ENCODE measurements at regions not wholly inside any gene's neighbourhood (a gene's known extent, or its start where the extent isn't known, plus 50 kb on each side); places are given as distances from the start of the nearest gene placed in this dataset.

- no peak overlapping the region for H3K4me3 Mint-ChIP-seq (ENCODE audit: low read depth)
- no peak overlapping the region for H3K27ac Mint-ChIP-seq
- no peaks in the 10 kb centered on the region for H3K4me1 Mint-ChIP-seq (ENCODE audit: low read depth)
- no peaks in the 10 kb centered on the region for H3K36me3 Mint-ChIP-seq (ENCODE audit: low read depth)
- no peak for DNase-seq (ENCODE audit: low spot score)
- intact Hi-C loops (cut with micrococcal nuclease), result no loop called here
- H3K27me3 Mint-ChIP-seq (ENCODE audit: low read depth), result no peaks in the 10 kb centered on the region
- H3K9me3 Mint-ChIP-seq, result peaks cover 15% of the 10 kb centered on the region
These were observed 1343.3 kb upstream of the ADGRL2 start for GRCh38 chr1:80457409-80457808.

GRCh38 chr1:80453775-80454174 is 1347.0 kb upstream of the ADGRL2 start:
- H3K4me3 Mint-ChIP-seq (ENCODE audit: low read depth), result no peak overlapping the region
- peaks cover 4% of the 10 kb centered on the region for H3K9me3 Mint-ChIP-seq
- no peak overlapping the region for H3K27ac Mint-ChIP-seq
- no peaks in the 10 kb centered on the region for H3K4me1 Mint-ChIP-seq (ENCODE audit: low read depth)
- no peaks in the 10 kb centered on the region for H3K27me3 Mint-ChIP-seq (ENCODE audit: low read depth)
- no peak for DNase-seq (ENCODE audit: low spot score)
- no peaks in the 10 kb centered on the region for H3K36me3 Mint-ChIP-seq (ENCODE audit: low read depth)
- intact Hi-C loops (cut with micrococcal nuclease), result no loop called here

GRCh38 chr1:80450711-80451110 is 1350.0 kb upstream of the ADGRL2 start:
- Mint-ChIP-seq H3K27me3 (ENCODE audit: low read depth) (no peaks in the 10 kb centered on the region), H3K9me3 (peaks cover 6% of the 10 kb centered on the region), H3K4me1 (ENCODE audit: low read depth) (no peaks in the 10 kb centered on the region), H3K27ac (no peak overlapping the region), H3K36me3 (ENCODE audit: low read depth) (no peaks in the 10 kb centered on the region), H3K4me3 (ENCODE audit: low read depth) (no peak overlapping the region)
- intact Hi-C loops (cut with micrococcal nuclease), result no loop called here
- DNase-seq (ENCODE audit: low spot score), result no peak

GRCh38 chr1:80448081-80448480 is 1352.7 kb upstream of the ADGRL2 start:
- Mint-ChIP-seq H3K27me3 (ENCODE audit: low read depth) (no peaks in the 10 kb centered on the region), H3K4me3 (ENCODE audit: low read depth) (no peak overlapping the region), H3K4me1 (ENCODE audit: low read depth) (no peaks in the 10 kb centered on the region), H3K36me3 (ENCODE audit: low read depth) (no peaks in the 10 kb centered on the region), H3K27ac (no peak overlapping the region), H3K9me3 (peaks cover 6% of the 10 kb centered on the region)
- DNase-seq (ENCODE audit: low spot score), result no peak
- intact Hi-C loops (cut with micrococcal nuclease), result no loop called here

- Mint-ChIP-seq H3K27ac (no peak overlapping the region), H3K4me3 (ENCODE audit: low read depth) (no peak overlapping the region), H3K27me3 (ENCODE audit: low read depth) (no peaks in the 10 kb centered on the region), H3K36me3 (ENCODE audit: low read depth) (no peaks in the 10 kb centered on the region), H3K9me3 (peaks cover 6% of the 10 kb centered on the region), H3K4me1 (ENCODE audit: low read depth) (no peaks in the 10 kb centered on the region)
- intact Hi-C loops (cut with micrococcal nuclease), result no loop called here
- DNase-seq (ENCODE audit: low spot score), result no peak
These were observed 1353.2 kb upstream of the ADGRL2 start for GRCh38 chr1:80447526-80447925.

- Mint-ChIP-seq H3K4me1 (ENCODE audit: low read depth) (no peaks in the 10 kb centered on the region), H3K27me3 (ENCODE audit: low read depth) (no peaks in the 10 kb centered on the region), H3K36me3 (ENCODE audit: low read depth) (no peaks in the 10 kb centered on the region), H3K4me3 (ENCODE audit: low read depth) (no peak overlapping the region), H3K27ac (no peak overlapping the region), H3K9me3 (peaks cover 10% of the 10 kb centered on the region)
- intact Hi-C loops (cut with micrococcal nuclease), result no loop called here
- DNase-seq (ENCODE audit: low spot score), result no peak
These were observed 1355.7 kb upstream of the ADGRL2 start for GRCh38 chr1:80445033-80445432.

GRCh38 chr1:80444171-80444570 is 1356.6 kb upstream of the ADGRL2 start:
- Mint-ChIP-seq H3K4me1 (ENCODE audit: low read depth) (no peaks in the 10 kb centered on the region), H3K27ac (no peak overlapping the region), H3K4me3 (ENCODE audit: low read depth) (no peak overlapping the region), H3K27me3 (ENCODE audit: low read depth) (no peaks in the 10 kb centered on the region), H3K9me3 (peaks cover 10% of the 10 kb centered on the region), H3K36me3 (ENCODE audit: low read depth) (no peaks in the 10 kb centered on the region)
- intact Hi-C loops (cut with micrococcal nuclease), result no loop called here
- DNase-seq (ENCODE audit: low spot score), result no peak

GRCh38 chr1:80441664-80442063 is 1359.1 kb upstream of the ADGRL2 start:
- Mint-ChIP-seq H3K27ac (no peak overlapping the region), H3K9me3 (peaks cover 10% of the 10 kb centered on the region), H3K4me3 (ENCODE audit: low read depth) (no peak overlapping the region), H3K27me3 (ENCODE audit: low read depth) (no peaks in the 10 kb centered on the region), H3K4me1 (ENCODE audit: low read depth) (no peaks in the 10 kb centered on the region), H3K36me3 (ENCODE audit: low read depth) (no peaks in the 10 kb centered on the region)
- intact Hi-C loops (cut with micrococcal nuclease), result no loop called here
- DNase-seq (ENCODE audit: low spot score), result no peak

- no peaks in the 10 kb centered on the region for H3K4me1 Mint-ChIP-seq (ENCODE audit: low read depth)
These were observed 1363.9 kb upstream of the ADGRL2 start for GRCh38 chr1:80436851-80437250.

GRCh38 chr1:80427881-80428280 is 1372.9 kb upstream of the ADGRL2 start:
- Mint-ChIP-seq H3K27ac (no peak overlapping the region), H3K4me1 (ENCODE audit: low read depth) (no peaks in the 10 kb centered on the region), H3K9me3 (peaks cover 46% of the 10 kb centered on the region), H3K36me3 (ENCODE audit: low read depth) (no peaks in the 10 kb centered on the region), H3K4me3 (ENCODE audit: low read depth) (no peak overlapping the region), H3K27me3 (ENCODE audit: low read depth) (no peaks in the 10 kb centered on the region)
- intact Hi-C loops (cut with micrococcal nuclease), result no loop called here
- no peak for DNase-seq (ENCODE audit: low spot score)

More at GRCh38 chr1:80436851-80437250, 1363.9 kb upstream of the ADGRL2 start:
- DNase-seq (ENCODE audit: low spot score), result no peak
- H3K4me3 Mint-ChIP-seq (ENCODE audit: low read depth), result no peak overlapping the region
- no peaks in the 10 kb centered on the region for H3K27me3 Mint-ChIP-seq (ENCODE audit: low read depth)
- no peak overlapping the region for H3K27ac Mint-ChIP-seq
- H3K9me3 Mint-ChIP-seq, result peaks cover 21% of the 10 kb centered on the region
- H3K36me3 Mint-ChIP-seq (ENCODE audit: low read depth), result no peaks in the 10 kb centered on the region
- intact Hi-C loops (cut with micrococcal nuclease), result no loop called here

- Mint-ChIP-seq H3K4me1 (ENCODE audit: low read depth) (no peaks in the 10 kb centered on the region), H3K27me3 (ENCODE audit: low read depth) (no peaks in the 10 kb centered on the region), H3K27ac (no peak overlapping the region), H3K36me3 (ENCODE audit: low read depth) (no peaks in the 10 kb centered on the region), H3K4me3 (ENCODE audit: low read depth) (no peak overlapping the region), H3K9me3 (peaks cover 18% of the 10 kb centered on the region)
- intact Hi-C loops (cut with micrococcal nuclease), result no loop called here
- DNase-seq (ENCODE audit: low spot score), result no peak
These were observed 1376.5 kb upstream of the ADGRL2 start for GRCh38 chr1:80424249-80424648.

- Mint-ChIP-seq H3K36me3 (ENCODE audit: low read depth) (no peaks in the 10 kb centered on the region), H3K27ac (no peak overlapping the region), H3K9me3 (peaks cover 16% of the 10 kb centered on the region), H3K4me1 (ENCODE audit: low read depth) (no peaks in the 10 kb centered on the region), H3K27me3 (ENCODE audit: low read depth) (no peaks in the 10 kb centered on the region), H3K4me3 (ENCODE audit: low read depth) (no peak overlapping the region)
- DNase-seq (ENCODE audit: low spot score), result no peak
- intact Hi-C loops (cut with micrococcal nuclease), result no loop called here
These were observed 1382.6 kb upstream of the ADGRL2 start for GRCh38 chr1:80418134-80418533.

GRCh38 chr1:80417671-80418070 is 1383.1 kb upstream of the ADGRL2 start:
- intact Hi-C loops (cut with micrococcal nuclease), result no loop called here
- Mint-ChIP-seq H3K27me3 (ENCODE audit: low read depth) (no peaks in the 10 kb centered on the region), H3K27ac (no peak overlapping the region), H3K9me3 (peaks cover 16% of the 10 kb centered on the region), H3K36me3 (ENCODE audit: low read depth) (no peaks in the 10 kb centered on the region), H3K4me3 (ENCODE audit: low read depth) (no peak overlapping the region), H3K4me1 (ENCODE audit: low read depth) (no peaks in the 10 kb centered on the region)
- no peak for DNase-seq (ENCODE audit: low spot score)

GRCh38 chr1:80413969-80414368 is 1386.8 kb upstream of the ADGRL2 start:
- no peak for DNase-seq (ENCODE audit: low spot score)
- H3K27me3 Mint-ChIP-seq (ENCODE audit: low read depth), result no peaks in the 10 kb centered on the region
- peaks cover 28% of the 10 kb centered on the region for H3K9me3 Mint-ChIP-seq
- intact Hi-C loops (cut with micrococcal nuclease), result no loop called here
- H3K27ac Mint-ChIP-seq, result no peak overlapping the region
- no peak overlapping the region for H3K4me3 Mint-ChIP-seq (ENCODE audit: low read depth)
- no peaks in the 10 kb centered on the region for H3K36me3 Mint-ChIP-seq (ENCODE audit: low read depth)
- no peaks in the 10 kb centered on the region for H3K4me1 Mint-ChIP-seq (ENCODE audit: low read depth)

Data from activated T-helper 2 cell treated with anti-CD3 and anti-CD28 coated beads, Interferon-gamma antibody, Interleukin-2, Interleukin-4, amounts not matched to agents 10 μg/mL and 5 μg/mL and 100 μg/mL, durations not matched to agents 14 hours and 24 hours and 36 hours (primary cell).